ENCODE measurements at regions not wholly inside any gene's neighbourhood (a gene's known extent, or its start where the extent isn't known, plus 50 kb on each side); places are given as distances from the start of the nearest gene placed in this dataset.

DNA sequence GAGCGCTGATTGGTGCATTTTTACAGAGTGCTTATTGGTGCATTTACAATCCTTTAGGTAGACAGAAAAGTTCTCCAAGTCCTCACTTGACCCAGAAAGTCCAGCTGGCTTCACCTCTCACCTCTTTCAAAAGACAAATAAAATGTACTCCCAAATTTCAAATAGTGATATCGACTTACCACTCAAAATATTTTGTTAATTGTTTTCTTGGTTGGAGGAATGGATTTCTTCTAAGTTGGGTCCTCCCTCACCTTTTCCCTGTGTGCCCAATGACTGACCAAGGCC, 338.4 kb upstream of the KLF3 start:
- no peak overlapping the region for H3K4me3 ChIP-seq
- no peak overlapping the region for H3K27ac ChIP-seq
- DNase-seq (ENCODE audit: low spot score), result no peak
- TF ChIP-seq, protein P1, sequence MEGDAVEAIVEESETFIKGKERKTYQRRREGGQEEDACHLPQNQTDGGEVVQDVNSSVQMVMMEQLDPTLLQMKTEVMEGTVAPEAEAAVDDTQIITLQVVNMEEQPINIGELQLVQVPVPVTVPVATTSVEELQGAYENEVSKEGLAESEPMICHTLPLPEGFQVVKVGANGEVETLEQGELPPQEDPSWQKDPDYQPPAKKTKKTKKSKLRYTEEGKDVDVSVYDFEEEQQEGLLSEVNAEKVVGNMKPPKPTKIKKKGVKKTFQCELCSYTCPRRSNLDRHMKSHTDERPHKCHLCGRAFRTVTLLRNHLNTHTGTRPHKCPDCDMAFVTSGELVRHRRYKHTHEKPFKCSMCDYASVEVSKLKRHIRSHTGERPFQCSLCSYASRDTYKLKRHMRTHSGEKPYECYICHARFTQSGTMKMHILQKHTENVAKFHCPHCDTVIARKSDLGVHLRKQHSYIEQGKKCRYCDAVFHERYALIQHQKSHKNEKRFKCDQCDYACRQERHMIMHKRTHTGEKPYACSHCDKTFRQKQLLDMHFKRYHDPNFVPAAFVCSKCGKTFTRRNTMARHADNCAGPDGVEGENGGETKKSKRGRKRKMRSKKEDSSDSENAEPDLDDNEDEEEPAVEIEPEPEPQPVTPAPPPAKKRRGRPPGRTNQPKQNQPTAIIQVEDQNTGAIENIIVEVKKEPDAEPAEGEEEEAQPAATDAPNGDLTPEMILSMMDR (IDR thresholded peaks at IDR 0.05), result no peak

DNA sequence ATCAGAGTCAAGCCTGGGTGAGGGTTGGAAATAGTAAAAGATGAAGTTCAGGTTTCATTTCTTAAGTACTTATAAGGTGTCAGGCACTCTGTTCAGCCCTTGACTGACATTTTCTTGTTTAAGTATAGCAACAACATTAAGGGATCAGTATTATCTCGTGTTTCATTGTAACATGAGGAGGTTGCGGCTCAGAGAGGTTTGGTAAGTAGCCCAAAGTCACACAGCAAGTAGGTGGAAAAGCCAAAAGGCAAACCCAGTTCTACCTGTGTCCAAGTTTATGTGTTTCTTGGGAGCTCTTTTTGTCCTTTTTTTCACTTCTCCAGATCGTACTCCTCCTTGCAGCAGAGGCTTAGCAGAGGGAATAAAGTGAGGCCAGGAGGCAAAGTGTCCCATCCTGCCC, 337.5 kb upstream of the KLF3 start:
- DNase-seq (ENCODE audit: low spot score), result no peak
- H3K27ac ChIP-seq, result no peak overlapping the region
- TF ChIP-seq, protein P1 (IDR thresholded peaks at IDR 0.05), result no peak
- H3K4me3 ChIP-seq, result no peak overlapping the region

DNA sequence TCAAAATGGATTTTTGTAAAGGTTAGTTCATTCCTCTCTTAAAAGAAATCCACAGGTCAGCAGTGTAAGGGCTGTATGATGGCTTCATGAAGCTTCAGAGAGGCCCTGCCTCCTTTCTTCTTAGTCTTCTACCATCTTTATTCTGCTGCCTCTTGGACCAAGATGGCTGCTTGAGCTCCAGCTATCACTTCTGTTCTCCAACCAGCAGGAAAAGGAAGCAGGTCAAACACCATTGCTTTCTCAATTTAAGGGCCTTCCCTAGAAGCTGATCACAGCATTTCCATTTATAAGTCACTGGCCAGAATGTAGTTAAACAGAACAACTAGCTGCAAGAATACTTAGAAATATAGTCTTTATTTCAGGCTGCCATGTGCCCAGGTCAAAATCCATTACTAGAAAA, 336.8 kb upstream of the KLF3 start:
- Histone ChIP-seq H3K27ac (no peak overlapping the region), H3K4me3 (no peak overlapping the region)
- DNase-seq (ENCODE audit: low spot score), result no peak
- TF ChIP-seq, protein P1 (IDR thresholded peaks at IDR 0.05), result no peak

DNA sequence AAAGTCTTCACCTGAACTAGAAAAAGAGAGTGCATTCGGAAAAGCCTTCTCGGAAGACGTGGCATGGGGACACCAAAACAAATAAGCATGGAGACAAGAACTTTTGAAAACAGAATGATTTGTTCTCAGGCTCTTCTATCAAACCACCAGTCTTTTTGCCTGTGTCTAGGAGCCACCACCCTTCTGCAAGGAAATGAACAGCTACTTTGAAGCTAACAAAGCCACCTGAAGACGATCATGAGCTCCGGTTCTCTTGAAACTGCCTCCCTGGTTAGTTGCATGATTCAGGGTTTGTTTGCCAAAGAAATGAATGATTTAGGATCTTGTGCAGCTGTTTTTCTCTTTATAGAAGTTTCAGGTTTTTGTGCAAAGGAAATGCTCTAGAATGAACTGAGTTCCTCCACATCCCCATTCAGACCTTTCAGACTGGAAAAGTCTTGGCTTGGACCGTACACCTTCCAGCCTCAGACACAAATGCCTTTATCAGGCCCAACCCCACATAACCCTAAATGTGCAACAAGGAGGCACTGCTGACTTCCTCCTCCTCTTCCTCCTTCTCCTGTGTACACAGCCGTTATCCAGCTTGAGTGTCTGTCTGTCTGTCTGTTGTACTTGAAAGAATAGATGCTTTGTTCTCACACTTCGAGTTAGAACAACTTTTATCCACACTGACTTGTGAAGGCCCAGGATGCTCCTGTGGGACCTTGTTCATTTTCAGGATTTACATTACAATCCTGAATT, 334.8 kb upstream of the KLF3 start:
- TF ChIP-seq, protein P1 (IDR thresholded peaks at IDR 0.05), result no peak
- no peak for DNase-seq (ENCODE audit: low spot score)
- Histone ChIP-seq H3K4me3 (no peak overlapping the region), H3K27ac (no peak overlapping the region)

DNA sequence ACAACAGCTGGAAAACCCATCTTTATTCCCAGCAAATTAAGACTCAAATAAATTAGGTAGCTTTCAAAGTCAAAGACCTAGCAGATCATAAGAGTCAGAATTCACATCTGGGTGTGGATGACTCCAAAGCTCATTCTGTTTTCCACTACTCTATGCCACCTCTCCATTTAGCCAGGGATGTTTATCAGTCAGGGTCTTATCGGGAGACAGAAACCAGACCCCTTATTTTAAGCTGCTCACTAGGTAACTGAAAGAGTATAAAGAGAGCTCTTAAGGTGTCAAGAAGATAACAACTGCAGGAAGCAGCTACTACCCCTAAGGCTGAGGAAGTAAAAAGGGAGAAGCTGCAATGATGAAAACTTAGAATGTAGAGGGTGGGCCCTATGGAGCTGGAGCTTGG, 333.7 kb upstream of the KLF3 start:
- DNase-seq (ENCODE audit: low spot score), result no peak
- Histone ChIP-seq H3K27ac (no peak overlapping the region), H3K4me3 (no peak overlapping the region)
- TF ChIP-seq, protein P1 (IDR thresholded peaks at IDR 0.05), result no peak

DNA sequence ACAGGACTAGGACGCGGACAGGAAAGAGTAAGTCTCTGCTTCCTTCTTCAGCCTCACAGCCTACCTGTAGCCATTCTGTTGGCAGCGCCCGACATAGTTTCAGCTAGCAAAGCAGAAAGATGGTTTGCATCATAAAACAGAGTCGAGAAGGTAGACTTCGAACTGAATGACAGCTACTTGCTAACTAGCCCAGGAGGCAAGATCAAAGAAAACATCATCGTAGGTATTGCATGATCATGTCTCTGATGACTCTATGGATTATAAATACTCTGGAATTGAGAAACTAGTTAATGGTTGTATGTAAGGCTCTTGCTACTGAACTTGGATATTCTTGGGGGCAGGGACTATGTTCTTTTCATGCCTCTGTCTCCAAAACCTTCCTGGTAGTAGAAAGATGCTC, 333.1 kb upstream of the KLF3 start:
- DNase-seq (ENCODE audit: low spot score), result no peak
- no peak overlapping the region for H3K27ac ChIP-seq
- TF ChIP-seq, protein P1 (IDR thresholded peaks at IDR 0.05), result no peak
- H3K4me3 ChIP-seq, result no peak overlapping the region

DNA sequence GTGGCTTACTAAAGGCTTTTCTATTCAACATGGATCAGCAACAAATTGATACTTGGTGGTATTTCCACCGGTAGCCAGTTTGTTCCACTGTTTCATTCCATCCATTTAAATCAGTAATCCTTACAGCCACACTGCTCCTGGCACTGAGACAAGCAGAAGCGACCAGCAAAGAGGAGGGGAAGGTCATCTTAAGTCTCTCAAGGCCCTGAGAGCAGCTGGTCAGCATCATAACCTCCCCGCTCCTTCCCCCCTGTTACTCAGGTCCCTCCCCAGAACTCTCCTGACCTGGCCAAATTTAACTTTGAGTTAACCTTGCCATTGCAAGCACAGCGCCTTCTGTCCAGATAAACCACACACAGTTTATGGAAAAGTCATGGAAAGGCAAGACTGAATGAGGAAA, 331.3 kb upstream of the KLF3 start:
- TF ChIP-seq, protein P1 (IDR thresholded peaks at IDR 0.05), result no peak
- DNase-seq (ENCODE audit: low spot score), result no peak
- H3K4me3 ChIP-seq, result no peak overlapping the region
- no peak overlapping the region for H3K27ac ChIP-seq

Measured in coronary artery (tissue), 2 donors.